Brain microvascular endothelial cell (primary cell): ENCODE measurements at regions not wholly inside any gene's neighbourhood (a gene's known extent, or its start where the extent isn't known, plus 50 kb on each side); places are given as distances from the start of the nearest gene placed in this dataset.

ENCODE experiments used
- DNase-seq: peaks from one replicate; pipeline ENCODE4 v3.0.0-alpha.2; 2020
- H3K27ac ChIP-seq: fragments of 250-450 bp; sonication (Bioruptor Pico); 2 replicates; pipeline ENCODE4 v1.5.1; 2020; ENCODE audit warnings: mild to moderate bottlenecking, moderate library complexity
- H3K27me3 ChIP-seq: fragments of 250-450 bp; sonication (Bioruptor Pico); replicated peaks from 2 replicates; pipeline ENCODE4 v1.5.1; 2020; ENCODE audit warnings: mild to moderate bottlenecking
- H3K36me3 ChIP-seq: fragments of 250-450 bp; sonication (Bioruptor Pico); replicated peaks from 2 replicates; pipeline ENCODE4 v1.5.1; 2020; ENCODE audit warnings: mild to moderate bottlenecking
- H3K4me3 ChIP-seq: 2 replicates; pipeline ENCODE4 v1.5.1; 2011; ENCODE audit warnings: low read depth, mild to moderate bottlenecking, control low read depth, low read length, moderate library complexity
- CTCF ChIP-seq: IDR thresholded peaks from 2 replicates; pipeline ENCODE4 v1.5.1; 2011; ENCODE audit warnings: low read depth, mild to moderate bottlenecking, moderate library complexity, low read length, control low read depth, inconsistent platforms; ENCODE audit errors: missing control alignments
- in situ Hi-C: cut with HindIII; loops from 2 replicates; pipeline ENCODE4 v1.10.0; 2017; ENCODE audit warnings: low sequenced_read_pairs, low pct_ligation_motif_present

- in situ Hi-C loops: no loop called here
- no peaks in the 10 kb centered on the region for H3K36me3 ChIP-seq
- no peaks in the 10 kb centered on the region for H3K27me3 ChIP-seq
Observed at GRCh38 chr10:130547368-130547767, 411.2 kb downstream of the GLRX3 start.

GRCh38 chr10:130550952-130551674, 414.9 kb downstream of the GLRX3 start:
- no peak for TF ChIP-seq CTCF
- no peaks in the 10 kb centered on the region for H3K36me3 ChIP-seq
- DNase-seq: no peak
- H3K27me3 ChIP-seq: no peaks in the 10 kb centered on the region
- in situ Hi-C loops: no loop called here
- H3K4me3 ChIP-seq: no peak overlapping the region
- no peak overlapping the region for H3K27ac ChIP-seq

More at GRCh38 chr10:130547368-130547767, 411.2 kb downstream of the GLRX3 start:
- no peak for TF ChIP-seq CTCF
- Histone ChIP-seq H3K27ac (no peak overlapping the region), H3K4me3 (no peak overlapping the region)
- no peak for DNase-seq

DNA sequence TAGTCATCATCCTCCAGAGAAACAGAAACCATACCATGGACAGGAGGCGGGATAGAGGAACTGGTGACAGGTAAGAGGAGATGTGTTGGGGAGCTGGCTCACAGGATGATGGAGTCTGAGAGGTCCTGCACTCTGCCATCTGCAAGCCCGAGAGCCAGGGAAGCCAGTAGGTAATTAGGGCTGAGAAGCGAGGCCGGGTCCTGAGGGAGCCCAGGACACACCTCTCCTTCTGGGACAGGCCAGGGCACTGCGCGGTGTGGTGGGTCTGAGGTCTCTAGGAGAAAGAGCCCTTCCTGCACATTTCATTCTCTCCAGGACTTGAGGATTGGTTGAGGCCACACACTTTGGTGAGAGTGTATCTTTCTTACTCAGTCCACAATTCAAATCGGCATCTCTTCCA, 415.5 kb downstream of the GLRX3 start:
- in situ Hi-C loops: no loop called here
- DNase-seq: no peak
- no peak overlapping the region for H3K4me3 ChIP-seq

GRCh38 chr10:130553826-130554225, 417.6 kb downstream of the GLRX3 start:
- DNase-seq: no peak
- TF ChIP-seq CTCF: no peak

More for the DNA sequence above, 415.5 kb downstream of the GLRX3 start:
- Histone ChIP-seq H3K36me3 (no peaks in the 10 kb centered on the region), H3K27ac (no peak overlapping the region), H3K27me3 (no peaks in the 10 kb centered on the region)
- TF ChIP-seq CTCF: no peak

DNA sequence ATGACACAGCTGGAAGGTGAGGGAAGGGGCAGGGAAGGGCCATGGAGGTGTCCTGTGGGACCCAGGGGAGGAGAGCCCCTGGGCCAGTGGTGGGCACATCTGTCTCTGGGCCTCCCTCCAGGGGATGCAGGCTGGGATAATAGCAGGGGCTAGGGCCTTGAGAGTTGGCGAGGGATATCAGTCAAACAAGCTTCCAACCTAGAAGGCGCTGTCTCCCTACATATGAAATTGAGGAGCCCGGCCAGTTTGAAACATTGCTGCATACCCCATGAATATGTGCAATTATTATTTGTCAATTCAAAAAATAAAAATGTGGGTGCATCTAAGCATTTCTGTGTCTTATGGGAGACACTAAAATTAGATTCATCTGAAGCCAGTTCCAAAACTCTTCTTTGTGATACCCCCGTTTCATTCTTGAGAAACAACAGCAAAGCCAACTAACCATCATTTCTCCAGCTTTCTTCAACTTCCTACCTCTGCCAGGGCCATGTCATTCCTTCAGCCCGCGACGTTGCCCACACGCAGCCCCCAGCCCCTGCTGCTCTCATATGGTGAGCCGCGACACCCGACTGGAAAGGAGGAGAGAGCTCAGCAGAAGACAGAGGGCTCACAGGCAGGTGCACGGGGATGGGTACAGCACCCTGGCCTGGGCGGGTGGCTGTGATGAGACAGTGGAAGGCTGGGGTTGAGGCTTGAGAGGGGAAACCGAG, 418.7 kb downstream of the GLRX3 start:
- in situ Hi-C loops: no loop called here
- H3K27me3 ChIP-seq: no peaks in the 10 kb centered on the region
- H3K27ac ChIP-seq: no peak overlapping the region
- TF ChIP-seq CTCF: no peak
- no peaks in the 10 kb centered on the region for H3K36me3 ChIP-seq
- no peak for DNase-seq
- no peak overlapping the region for H3K4me3 ChIP-seq

More at GRCh38 chr10:130553826-130554225, 417.6 kb downstream of the GLRX3 start:
- in situ Hi-C loops: no loop called here
- no peak overlapping the region for H3K27ac ChIP-seq
- H3K36me3 ChIP-seq: no peaks in the 10 kb centered on the region
- no peak overlapping the region for H3K4me3 ChIP-seq
- H3K27me3 ChIP-seq: no peaks in the 10 kb centered on the region
